Osteocyte (in vitro differentiated cells): ENCODE measurements at regions not wholly inside any gene's neighbourhood (a gene's known extent, or its start where the extent isn't known, plus 50 kb on each side); places are given as distances from the start of the nearest gene placed in this dataset.

ENCODE experiments used
- DNase-seq: peaks from one replicate; pipeline ENCODE4 v3.0.0; 2021; ENCODE audit warnings: mixed read lengths; ENCODE audit not compliant: unreplicated experiment; ENCODE audit errors: extremely low spot score
- H3K27ac Mint-ChIP-seq: one replicate; pipeline ENCODE4 v1.8.0; 2021; ENCODE audit warnings: mild to moderate bottlenecking, mixed read lengths; ENCODE audit not compliant: unreplicated experiment
- H3K27me3 Mint-ChIP-seq: one replicate; pipeline ENCODE4 v1.8.0; 2021; ENCODE audit warnings: mixed read lengths; ENCODE audit not compliant: unreplicated experiment
- H3K36me3 Mint-ChIP-seq: one replicate; pipeline ENCODE4 v1.8.0; 2021; ENCODE audit warnings: mixed read lengths; ENCODE audit not compliant: unreplicated experiment
- H3K4me1 Mint-ChIP-seq: one replicate; pipeline ENCODE4 v1.8.0; 2021; ENCODE audit warnings: mixed read lengths; ENCODE audit not compliant: unreplicated experiment
- H3K4me3 Mint-ChIP-seq: one replicate; pipeline ENCODE4 v1.8.0; 2021; ENCODE audit warnings: mild to moderate bottlenecking, moderate library complexity, mixed read lengths; ENCODE audit not compliant: unreplicated experiment
- H3K9me3 Mint-ChIP-seq: one replicate; pipeline ENCODE4 v1.8.0; 2021; ENCODE audit warnings: mixed read lengths; ENCODE audit not compliant: unreplicated experiment
- TF ChIP-seq, protein P1 (sequence below): fragments of 200-600 bp; sonication (generic); IDR thresholded peaks from 2 replicates; pipeline ENCODE4 v1.5.0; 2021; ENCODE audit warnings: antibody characterized with exemption, mild to moderate bottlenecking, moderate library complexity

DNA sequence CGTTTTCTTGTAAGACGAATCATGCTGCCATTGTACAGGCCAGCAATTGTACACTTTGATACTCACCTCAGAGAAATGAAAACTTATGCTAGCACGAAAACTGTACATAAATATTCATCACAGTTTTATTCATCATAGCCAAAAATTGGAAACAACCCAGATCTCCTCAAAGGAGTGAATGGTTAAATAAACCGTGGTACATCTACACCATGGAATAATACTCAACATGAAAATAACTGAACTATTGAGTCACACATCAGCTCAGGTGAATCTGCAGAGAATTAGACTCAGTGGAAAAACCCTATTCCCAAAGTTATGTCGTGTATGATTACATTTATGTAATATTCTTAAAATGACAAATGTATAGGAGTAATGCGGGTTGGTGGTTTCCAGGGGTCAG is 251.0 kb upstream of the HDAC4 start:
- no peak for DNase-seq
- Mint-ChIP-seq H3K4me1 (no peaks in the 10 kb centered on the region), H3K36me3 (no peaks in the 10 kb centered on the region), H3K27ac (no peak overlapping the region), H3K27me3 (no peaks in the 10 kb centered on the region), H3K9me3 (peaks cover 20% of the 10 kb centered on the region), H3K4me3 (no peak overlapping the region)
- TF ChIP-seq, protein P1, sequence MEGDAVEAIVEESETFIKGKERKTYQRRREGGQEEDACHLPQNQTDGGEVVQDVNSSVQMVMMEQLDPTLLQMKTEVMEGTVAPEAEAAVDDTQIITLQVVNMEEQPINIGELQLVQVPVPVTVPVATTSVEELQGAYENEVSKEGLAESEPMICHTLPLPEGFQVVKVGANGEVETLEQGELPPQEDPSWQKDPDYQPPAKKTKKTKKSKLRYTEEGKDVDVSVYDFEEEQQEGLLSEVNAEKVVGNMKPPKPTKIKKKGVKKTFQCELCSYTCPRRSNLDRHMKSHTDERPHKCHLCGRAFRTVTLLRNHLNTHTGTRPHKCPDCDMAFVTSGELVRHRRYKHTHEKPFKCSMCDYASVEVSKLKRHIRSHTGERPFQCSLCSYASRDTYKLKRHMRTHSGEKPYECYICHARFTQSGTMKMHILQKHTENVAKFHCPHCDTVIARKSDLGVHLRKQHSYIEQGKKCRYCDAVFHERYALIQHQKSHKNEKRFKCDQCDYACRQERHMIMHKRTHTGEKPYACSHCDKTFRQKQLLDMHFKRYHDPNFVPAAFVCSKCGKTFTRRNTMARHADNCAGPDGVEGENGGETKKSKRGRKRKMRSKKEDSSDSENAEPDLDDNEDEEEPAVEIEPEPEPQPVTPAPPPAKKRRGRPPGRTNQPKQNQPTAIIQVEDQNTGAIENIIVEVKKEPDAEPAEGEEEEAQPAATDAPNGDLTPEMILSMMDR = no peak

DNA sequence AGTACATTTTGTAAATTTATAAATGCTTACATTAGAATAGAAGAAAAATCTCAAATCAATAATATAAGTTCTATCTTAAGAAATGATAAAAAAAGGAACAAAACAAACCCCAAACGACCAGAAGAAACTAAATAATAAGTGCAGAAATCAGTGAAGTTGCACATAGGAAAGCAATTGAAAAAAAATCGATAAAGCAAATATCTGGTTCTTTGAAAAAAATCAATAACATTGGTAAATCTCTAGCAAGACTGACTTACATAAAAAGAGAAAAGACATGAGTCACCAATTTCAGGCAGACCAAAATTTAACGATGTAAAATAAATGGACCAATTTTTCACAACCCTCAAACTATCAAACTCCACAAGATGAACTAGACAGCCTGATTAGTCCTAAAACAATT is 249.9 kb upstream of the HDAC4 start:
- TF ChIP-seq, protein P1 = no peak
- no peak for DNase-seq
- H3K4me3 Mint-ChIP-seq = no peak overlapping the region
- H3K4me1 Mint-ChIP-seq = no peaks in the 10 kb centered on the region
- no peak overlapping the region for H3K27ac Mint-ChIP-seq
- peaks cover 23% of the 10 kb centered on the region for H3K9me3 Mint-ChIP-seq
- no peaks in the 10 kb centered on the region for H3K36me3 Mint-ChIP-seq
- H3K27me3 Mint-ChIP-seq = no peaks in the 10 kb centered on the region

DNA sequence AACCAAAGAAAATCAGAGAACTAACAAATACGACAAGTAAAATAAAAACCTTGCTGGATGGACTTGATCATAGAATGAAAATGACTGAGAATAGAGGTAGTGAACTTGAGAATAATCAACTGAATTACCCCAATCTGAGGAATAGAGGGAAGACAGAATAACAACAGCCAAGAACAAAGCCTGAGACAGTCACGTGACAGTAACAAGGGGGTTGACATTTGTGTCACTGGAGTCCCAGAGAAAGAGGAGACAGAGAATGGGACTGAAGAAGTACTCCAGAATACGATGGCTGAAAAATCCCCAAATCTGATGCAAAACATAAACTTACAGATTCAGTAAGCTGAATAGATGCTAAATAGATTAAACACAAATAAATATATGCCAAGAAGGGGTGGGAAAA is 248.5 kb upstream of the HDAC4 start:
- TF ChIP-seq, protein P1 = no peak
- peaks cover 23% of the 10 kb centered on the region for H3K9me3 Mint-ChIP-seq
- no peaks in the 10 kb centered on the region for H3K36me3 Mint-ChIP-seq
- H3K4me3 Mint-ChIP-seq = no peak overlapping the region
- no peak overlapping the region for H3K27ac Mint-ChIP-seq
- H3K27me3 Mint-ChIP-seq = no peaks in the 10 kb centered on the region
- DNase-seq = no peak
- no peaks in the 10 kb centered on the region for H3K4me1 Mint-ChIP-seq

DNA sequence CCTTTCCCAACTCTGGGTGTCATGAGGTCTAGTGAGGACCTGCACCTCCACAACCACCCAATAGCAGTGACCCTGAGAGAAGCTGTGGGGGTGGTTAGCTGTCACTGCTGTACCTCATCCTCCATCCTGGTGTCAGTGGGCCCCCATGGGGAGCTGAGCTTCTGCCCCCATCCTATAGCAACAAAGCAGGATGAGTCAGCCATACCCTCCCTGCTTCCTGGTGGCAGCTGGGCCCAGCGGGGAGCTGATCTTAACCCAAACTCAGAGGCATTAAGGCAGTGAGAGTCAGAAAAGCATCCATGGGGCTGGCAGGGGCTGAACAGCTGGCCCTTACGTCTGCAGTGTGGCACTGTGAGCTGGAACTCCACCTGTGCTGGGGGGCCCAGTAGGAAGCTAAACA is 247.8 kb upstream of the HDAC4 start:
- Mint-ChIP-seq H3K4me1 (no peaks in the 10 kb centered on the region), H3K27me3 (no peaks in the 10 kb centered on the region), H3K9me3 (peaks cover 23% of the 10 kb centered on the region), H3K36me3 (no peaks in the 10 kb centered on the region), H3K4me3 (no peak overlapping the region), H3K27ac (no peak overlapping the region)
- DNase-seq = no peak
- TF ChIP-seq, protein P1 = no peak

DNA sequence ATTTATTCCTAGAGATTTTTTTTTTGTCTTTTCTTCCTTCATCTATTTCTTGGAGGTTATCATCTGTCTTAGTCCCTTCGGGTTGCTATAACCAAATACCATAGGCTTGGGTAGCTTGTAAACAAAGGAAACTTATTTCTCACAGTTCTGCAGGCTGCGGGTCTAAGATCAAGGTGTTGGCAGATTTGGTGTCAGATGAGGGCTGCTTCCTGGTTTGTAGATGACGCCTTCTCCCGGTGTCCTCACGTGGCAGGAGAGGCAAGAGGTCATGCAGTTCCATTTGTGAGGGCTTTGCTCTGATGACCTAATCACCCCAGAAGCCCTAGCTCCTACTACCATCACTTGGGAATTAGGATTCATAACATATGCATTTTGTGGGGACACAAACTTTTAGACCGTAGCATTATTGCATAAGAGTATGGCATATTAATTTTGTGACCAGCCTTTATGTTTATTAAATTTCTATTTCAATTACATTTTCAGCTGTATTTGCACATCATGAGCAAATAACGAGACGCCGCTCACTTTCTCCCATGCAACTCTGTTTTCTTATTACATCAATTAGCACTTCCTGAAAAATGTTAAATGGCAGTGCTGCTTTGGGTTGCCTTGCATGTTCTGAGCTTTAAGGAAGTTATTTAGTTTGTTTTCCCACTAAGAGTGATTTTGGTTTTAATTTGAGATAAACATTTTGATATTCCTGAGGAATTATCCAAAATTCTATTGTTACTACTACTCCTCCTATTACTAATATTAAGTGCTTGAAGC is 246.4 kb upstream of the HDAC4 start:
- no peaks in the 10 kb centered on the region for H3K36me3 Mint-ChIP-seq
- H3K27me3 Mint-ChIP-seq = no peaks in the 10 kb centered on the region
- peaks cover 23% of the 10 kb centered on the region for H3K9me3 Mint-ChIP-seq
- H3K4me1 Mint-ChIP-seq = no peaks in the 10 kb centered on the region
- H3K27ac Mint-ChIP-seq = no peak overlapping the region
- H3K4me3 Mint-ChIP-seq = no peak overlapping the region
- DNase-seq = no peak
- TF ChIP-seq, protein P1 = no peak
